CD4-positive, CD25-positive, alpha-beta regulatory T cell (primary cell): ENCODE measurements at regions not wholly inside any gene's neighbourhood (a gene's known extent, or its start where the extent isn't known, plus 50 kb on each side); places are given as distances from the start of the nearest gene placed in this dataset.

ENCODE experiments used
- ATAC-seq, 2 donors: fragments of 150-1000 bp; cut with Tn5 transposase; one replicate each; pipeline ENCODE4 v1.10.0; 2021; ENCODE audit warnings: low read depth in 2 of 2, moderate number of reproducible peaks in 2 of 2, moderate library complexity in 1 of 2
- DNase-seq, 3 donors: peaks; one replicate each; pipeline versions ENCODE4 v3.0.0 to v3.0.0-alpha.2; 2012 to 2022; ENCODE audit warnings: mixed read lengths in 1 of 3
- H3K27ac ChIP-seq: one replicate; pipeline ENCODE4 v1.7.0; 2013; ENCODE audit warnings: mild to moderate bottlenecking, low read length; ENCODE audit not compliant: insufficient read depth, poor library complexity, severe bottlenecking
- H3K27me3 ChIP-seq: one replicate; pipeline ENCODE4 v1.7.0; 2013; ENCODE audit warnings: low read length; ENCODE audit not compliant: control insufficient read depth, insufficient read depth
- H3K36me3 ChIP-seq: one replicate; pipeline ENCODE4 v1.7.0; 2013; ENCODE audit warnings: mild to moderate bottlenecking, low read length, moderate library complexity; ENCODE audit not compliant: control insufficient read depth, insufficient read depth
- H3K4me1 ChIP-seq: 2 replicates; pipeline ENCODE4 v1.7.0; 2013; ENCODE audit warnings: mild to moderate bottlenecking, low read length; ENCODE audit not compliant: insufficient read depth, control insufficient read depth, poor library complexity, severe bottlenecking
- H3K4me3 ChIP-seq: one replicate; pipeline ENCODE4 v1.7.0; 2013; ENCODE audit warnings: low read depth, mild to moderate bottlenecking, low read length, moderate library complexity
- H3K9me3 ChIP-seq, 2 experiments: 1 replicate in 1 of 2; 2 replicates in 1 of 2; pipeline ENCODE4 v1.7.0; 2013; ENCODE audit warnings: low read length in 2 of 2, mild to moderate bottlenecking in 1 of 2, moderate library complexity in 1 of 2; ENCODE audit not compliant: control insufficient read depth in 2 of 2
- H3K27ac Mint-ChIP-seq, 3 donors: one replicate each; pipeline ENCODE4 v1.8.0; 2020 to 2022; ENCODE audit warnings: mild to moderate bottlenecking in 3 of 3, mixed read lengths in 3 of 3, moderate library complexity in 2 of 3
- H3K27me3 Mint-ChIP-seq: one replicate; pipeline ENCODE4 v1.8.0; 2022; ENCODE audit warnings: mild to moderate bottlenecking, mixed read lengths
- H3K36me3 Mint-ChIP-seq: one replicate; pipeline ENCODE4 v1.8.0; 2020; ENCODE audit warnings: mixed read lengths
- H3K4me1 Mint-ChIP-seq, 4 donors: one replicate each; pipeline ENCODE4 v1.8.0; 2020 to 2022; ENCODE audit warnings: mixed read lengths in 4 of 4, mild to moderate bottlenecking in 1 of 4
- H3K4me3 Mint-ChIP-seq, 4 donors: one replicate each; pipeline ENCODE4 v1.8.0; 2020 to 2022; ENCODE audit warnings: mild to moderate bottlenecking in 4 of 4, mixed read lengths in 4 of 4, moderate library complexity in 3 of 4
- H3K9me3 Mint-ChIP-seq, 7 donors: one replicate each; pipeline ENCODE4 v1.8.0; 2020 to 2022; ENCODE audit warnings: mixed read lengths in 7 of 7, mild to moderate bottlenecking in 3 of 7, moderate library complexity in 2 of 7

DNA sequence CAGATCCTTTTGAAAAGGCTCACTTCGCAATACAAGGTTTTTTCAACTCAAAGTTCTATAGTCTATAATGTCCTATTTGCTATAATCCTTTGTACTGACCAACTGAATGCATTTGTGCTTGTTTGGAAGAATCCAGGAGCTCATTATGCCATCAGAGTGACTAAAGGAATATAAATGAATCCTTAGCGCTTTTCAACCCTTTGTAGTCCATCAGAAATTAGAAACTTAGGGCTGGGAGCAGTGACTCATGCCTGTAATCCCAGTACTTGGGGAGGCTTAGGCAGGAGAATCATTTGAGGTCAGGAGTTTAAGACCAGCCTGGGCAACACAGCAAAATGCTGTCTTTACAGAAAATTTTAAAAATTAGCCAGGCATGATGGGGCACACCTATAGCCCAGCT lies 330.2 kb upstream of the CHAC2 start:
- no peak overlapping the region for H3K4me3 Mint-ChIP-seq
- no peaks in the 10 kb centered on the region for H3K27me3 ChIP-seq
- H3K4me1 Mint-ChIP-seq = no peaks in the 10 kb centered on the region
- H3K27me3 Mint-ChIP-seq = peaks cover 4% of the 10 kb centered on the region
- ATAC-seq = no peak
- no peaks in the 10 kb centered on the region for H3K9me3 ChIP-seq
- no peak overlapping the region for H3K27ac ChIP-seq
- H3K9me3 Mint-ChIP-seq = no peaks in the 10 kb centered on the region
- H3K36me3 Mint-ChIP-seq = no peaks in the 10 kb centered on the region
- DNase-seq = no peak
- H3K4me3 ChIP-seq = no peak overlapping the region
- no peaks in the 10 kb centered on the region for H3K36me3 ChIP-seq
- no peaks in the 10 kb centered on the region for H3K4me1 ChIP-seq
- no peak overlapping the region for H3K27ac Mint-ChIP-seq

- Mint-ChIP-seq H3K27ac (no peak overlapping the region), H3K9me3 (no peaks in the 10 kb centered on the region), H3K4me1 (no peaks in the 10 kb centered on the region), H3K27me3 (peaks cover 4% of the 10 kb centered on the region), H3K36me3 (no peaks in the 10 kb centered on the region), H3K4me3 (no peak overlapping the region)
- Histone ChIP-seq H3K27ac (no peak overlapping the region), H3K27me3 (no peaks in the 10 kb centered on the region), H3K9me3 (no peaks in the 10 kb centered on the region), H3K4me1 (no peaks in the 10 kb centered on the region), H3K36me3 (no peaks in the 10 kb centered on the region), H3K4me3 (no peak overlapping the region)
- ATAC-seq = no peak
- no peak for DNase-seq
Measured at GRCh38 chr2:53436882-53437281, 330.7 kb upstream of the CHAC2 start.

- Histone ChIP-seq H3K4me1 (no peaks in the 10 kb centered on the region), H3K4me3 (no peak overlapping the region), H3K9me3 (no peaks in the 10 kb centered on the region), H3K36me3 (no peaks in the 10 kb centered on the region), H3K27ac (no peak overlapping the region), H3K27me3 (no peaks in the 10 kb centered on the region)
- no peak overlapping the region for H3K4me3 Mint-ChIP-seq
- H3K4me1 Mint-ChIP-seq = no peaks in the 10 kb centered on the region
- no peaks in the 10 kb centered on the region for H3K36me3 Mint-ChIP-seq
- DNase-seq (no peak), ATAC-seq (no peak)
- H3K27me3 Mint-ChIP-seq = peaks cover 4% of the 10 kb centered on the region
- H3K9me3 Mint-ChIP-seq = no peaks in the 10 kb centered on the region
- no peak overlapping the region for H3K27ac Mint-ChIP-seq
Measured at GRCh38 chr2:53435610-53436009, 332.0 kb upstream of the CHAC2 start.

DNA sequence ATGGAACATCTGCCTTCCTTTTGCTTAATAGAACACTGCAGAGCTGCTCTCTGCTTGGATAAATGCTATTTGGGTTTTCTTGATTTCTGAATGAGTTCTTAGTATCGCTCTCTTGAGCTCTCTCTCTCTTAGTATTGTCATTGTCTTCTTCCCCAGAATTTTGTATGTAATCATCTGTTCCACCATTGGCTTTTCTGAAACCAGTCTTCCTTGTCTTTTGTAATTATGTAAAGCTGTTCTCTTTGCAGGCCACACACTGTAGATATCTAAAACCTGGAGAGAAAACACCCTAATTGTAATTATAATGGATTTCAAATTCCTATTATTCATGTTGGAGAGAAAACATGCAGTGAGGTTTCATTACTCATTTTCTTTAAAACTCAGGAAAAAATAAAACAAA lies 333.1 kb upstream of the CHAC2 start:
- H3K27ac ChIP-seq = no peak overlapping the region
- no peaks in the 10 kb centered on the region for H3K4me1 Mint-ChIP-seq
- no peaks in the 10 kb centered on the region for H3K36me3 Mint-ChIP-seq
- H3K4me3 ChIP-seq = no peak overlapping the region
- H3K4me1 ChIP-seq = no peaks in the 10 kb centered on the region
- no peak overlapping the region for H3K4me3 Mint-ChIP-seq
- DNase-seq = no peak
- no peaks in the 10 kb centered on the region for H3K9me3 ChIP-seq
- ATAC-seq = no peak
- no peak overlapping the region for H3K27ac Mint-ChIP-seq
- no peaks in the 10 kb centered on the region for H3K27me3 ChIP-seq
- no peaks in the 10 kb centered on the region for H3K36me3 ChIP-seq
- no peaks in the 10 kb centered on the region for H3K9me3 Mint-ChIP-seq
- peaks cover 4% of the 10 kb centered on the region for H3K27me3 Mint-ChIP-seq

DNA sequence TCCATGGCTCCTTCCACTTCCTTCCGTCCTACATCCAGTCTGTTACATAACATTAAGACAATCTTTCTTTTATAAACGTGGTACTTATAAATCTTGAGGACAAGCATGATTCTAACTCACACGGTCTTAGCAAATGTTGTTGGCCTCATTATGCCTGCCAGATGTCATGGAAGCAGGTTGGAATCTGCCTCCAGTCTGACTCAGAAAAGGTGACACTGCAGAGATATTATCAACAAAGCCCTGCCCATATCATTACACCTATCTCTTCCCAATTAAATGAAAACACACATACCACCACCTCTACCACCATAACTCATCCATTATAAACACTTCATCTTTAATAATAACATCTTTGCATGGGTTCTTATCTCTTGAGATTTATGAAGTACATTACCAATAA lies 334.7 kb upstream of the CHAC2 start:
- Histone ChIP-seq H3K27ac (no peak overlapping the region), H3K36me3 (no peaks in the 10 kb centered on the region), H3K9me3 (no peaks in the 10 kb centered on the region), H3K4me3 (no peak overlapping the region), H3K27me3 (peaks cover 2% of the 10 kb centered on the region), H3K4me1 (no peaks in the 10 kb centered on the region)
- Mint-ChIP-seq H3K27me3 (peaks cover 4% of the 10 kb centered on the region), H3K36me3 (no peaks in the 10 kb centered on the region), H3K9me3 (no peaks in the 10 kb centered on the region), H3K4me1 (no peaks in the 10 kb centered on the region), H3K4me3 (no peak overlapping the region), H3K27ac (no peak overlapping the region)
- no peak for ATAC-seq
- no peak for DNase-seq

DNA sequence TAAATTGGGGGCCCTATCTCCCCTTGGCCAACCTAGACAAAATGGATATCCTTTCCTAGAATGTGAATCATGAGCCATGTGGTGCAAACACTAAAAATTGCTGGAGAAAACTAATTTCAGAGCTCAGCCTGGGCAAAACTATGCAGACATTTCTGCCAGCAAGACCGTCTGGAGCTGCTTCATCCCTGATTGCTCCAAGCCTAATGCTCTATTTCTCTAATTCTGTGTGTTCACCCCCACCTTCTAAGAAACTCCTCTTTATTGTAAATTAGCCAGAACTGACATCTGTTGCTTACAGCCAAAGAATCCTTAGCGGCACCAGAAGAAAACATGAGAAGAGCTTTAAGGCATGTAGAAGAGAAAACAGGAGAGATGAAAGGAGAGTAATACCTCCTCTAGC lies 337.7 kb upstream of the CHAC2 start:
- Histone ChIP-seq H3K9me3 (no peaks in the 10 kb centered on the region), H3K4me1 (no peaks in the 10 kb centered on the region), H3K4me3 (no peak overlapping the region), H3K27me3 (peaks cover 2% of the 10 kb centered on the region), H3K36me3 (no peaks in the 10 kb centered on the region), H3K27ac (no peak overlapping the region)
- Mint-ChIP-seq H3K27me3 (peaks cover 4% of the 10 kb centered on the region), H3K9me3 (no peaks in the 10 kb centered on the region), H3K4me3 (no peak overlapping the region), H3K4me1 (no peaks in the 10 kb centered on the region), H3K36me3 (no peaks in the 10 kb centered on the region), H3K27ac (no peak overlapping the region)
- DNase-seq (no peak), ATAC-seq (no peak)

- H3K27me3 Mint-ChIP-seq = peaks cover 5% of the 10 kb centered on the region
- DNase-seq = no peak
- ATAC-seq = no peak
Measured at GRCh38 chr2:53424902-53425301, 342.7 kb upstream of the CHAC2 start.

GRCh38 chr2:53423465-53423864 lies 344.1 kb upstream of the CHAC2 start:
- Histone ChIP-seq H3K27me3 (no peaks in the 10 kb centered on the region), H3K27ac (no peak overlapping the region), H3K4me3 (no peak overlapping the region), H3K36me3 (no peaks in the 10 kb centered on the region), H3K9me3 (no peaks in the 10 kb centered on the region), H3K4me1 (no peaks in the 10 kb centered on the region)
- Mint-ChIP-seq H3K27me3 (peaks cover 5% of the 10 kb centered on the region), H3K9me3 (peaks cover 0 to 4% (median 0%) of the 10 kb centered on the region in 7 donors), H3K4me3 (no peak overlapping the region), H3K27ac (no peak overlapping the region), H3K36me3 (no peaks in the 10 kb centered on the region), H3K4me1 (no peaks in the 10 kb centered on the region)
- DNase-seq (no peak), ATAC-seq (no peak)

More at GRCh38 chr2:53424902-53425301, 342.7 kb upstream of the CHAC2 start:
- Mint-ChIP-seq H3K27ac (no peak overlapping the region), H3K4me1 (no peaks in the 10 kb centered on the region), H3K4me3 (no peak overlapping the region), H3K9me3 (peaks cover 0 to 4% (median 0%) of the 10 kb centered on the region in 7 donors), H3K36me3 (no peaks in the 10 kb centered on the region)
- H3K27me3 ChIP-seq = peaks cover 2% of the 10 kb centered on the region
- no peaks in the 10 kb centered on the region for H3K9me3 ChIP-seq
- H3K27ac ChIP-seq = no peak overlapping the region
- H3K4me3 ChIP-seq = no peak overlapping the region
- no peaks in the 10 kb centered on the region for H3K4me1 ChIP-seq
- H3K36me3 ChIP-seq = no peaks in the 10 kb centered on the region
